Myocyte (in vitro differentiated cells): ENCODE measurements at regions not wholly inside any gene's neighbourhood (a gene's known extent, or its start where the extent isn't known, plus 50 kb on each side); places are given as distances from the start of the nearest gene placed in this dataset.
"Not testable (repeated sequence)": the region's sequence is repeated elsewhere in the genome, so short reads cannot be mapped to it uniquely, and the experiment has no call there.

Experiments used
- DNase-seq: peaks from one replicate; pipeline ENCODE4 v3.0.0-alpha.2; 2012; ENCODE audit warnings: low read depth

- no peak for DNase-seq
Measured at GRCh38 chr9:22650145-22650544, 203.5 kb downstream of the DMRTA1 start.

GRCh38 chr9:22650946-22651345 is 204.3 kb downstream of the DMRTA1 start:
- DNase-seq, result no peak

GRCh38 chr9:22654833-22655232 is 208.2 kb downstream of the DMRTA1 start:
- DNase-seq, result no peak

- DNase-seq, result no peak
Measured at GRCh38 chr9:22657713-22658112, 211.1 kb downstream of the DMRTA1 start.

- DNase-seq, result not testable (repeated sequence)
Measured at GRCh38 chr9:22658484-22658883, 211.9 kb downstream of the DMRTA1 start.

- no peak for DNase-seq
Measured at GRCh38 chr9:22682536-22682935, 235.9 kb downstream of the DMRTA1 start.

GRCh38 chr9:22682961-22683699 is 236.5 kb downstream of the DMRTA1 start:
- DNase-seq, result peak; percentile 74

- DNase-seq, result peak; percentile 20
Measured at GRCh38 chr9:22683700-22684075, 237.1 kb downstream of the DMRTA1 start.

- DNase-seq, result no peak
Measured at GRCh38 chr9:22693156-22693555, 246.5 kb downstream of the DMRTA1 start.

GRCh38 chr9:22700171-22700570 is 253.5 kb downstream of the DMRTA1 start:
- DNase-seq, result no peak

- DNase-seq, result no peak
Measured at GRCh38 chr9:22718653-22719052, 272.0 kb downstream of the DMRTA1 start.

GRCh38 chr9:22722492-22722891 is 275.9 kb downstream of the DMRTA1 start:
- DNase-seq, result no peak

- DNase-seq, result no peak
Measured at GRCh38 chr9:22731786-22732185, 285.2 kb downstream of the DMRTA1 start.

GRCh38 chr9:22739712-22740111 is 293.1 kb downstream of the DMRTA1 start:
- no peak for DNase-seq

- DNase-seq, result no peak
Measured at GRCh38 chr9:22740781-22741180, 294.2 kb downstream of the DMRTA1 start.

- DNase-seq, result no peak
Measured at GRCh38 chr9:22742401-22742800, 295.8 kb downstream of the DMRTA1 start.

- DNase-seq, result no peak
Measured at GRCh38 chr9:22773501-22774220, 327.0 kb downstream of the DMRTA1 start.

GRCh38 chr9:22790329-22790728 is 343.7 kb downstream of the DMRTA1 start:
- no peak for DNase-seq

GRCh38 chr9:22808876-22809275 is 362.3 kb downstream of the DMRTA1 start:
- no peak for DNase-seq

- no peak for DNase-seq
Measured at GRCh38 chr9:22809371-22809770, 362.7 kb downstream of the DMRTA1 start.

- peak; percentile 10 for DNase-seq
Measured at GRCh38 chr9:22813529-22813928, 366.9 kb downstream of the DMRTA1 start.

- no peak for DNase-seq
Measured at GRCh38 chr9:22815246-22815645, 368.6 kb downstream of the DMRTA1 start.

GRCh38 chr9:22817181-22817580 is 370.6 kb downstream of the DMRTA1 start:
- no peak for DNase-seq
